Activated CD4-positive, alpha-beta T cell treated with anti-CD3 and anti-CD28 coated beads, Interleukin-2, Interleukin-4, amounts not matched to agents 100 ng/mL and 50 ng/mL, durations not matched to agents 16 hours and 8 hours (primary cell): ENCODE measurements at regions not wholly inside any gene's neighbourhood (a gene's known extent, or its start where the extent isn't known, plus 50 kb on each side); places are given as distances from the start of the nearest gene placed in this dataset.
A peak's percentile ranks its signal among the peaks of the same experiment; 100 is the strongest.
"Not testable (repeated sequence)": the region's sequence is repeated elsewhere in the genome, so short reads cannot be mapped to it uniquely, and the experiment has no call there.

ENCODE experiments used
- DNase-seq: peaks from one replicate; pipeline ENCODE4 v3.0.0-alpha.2; 2020; ENCODE audit warnings: low spot score

DNA sequence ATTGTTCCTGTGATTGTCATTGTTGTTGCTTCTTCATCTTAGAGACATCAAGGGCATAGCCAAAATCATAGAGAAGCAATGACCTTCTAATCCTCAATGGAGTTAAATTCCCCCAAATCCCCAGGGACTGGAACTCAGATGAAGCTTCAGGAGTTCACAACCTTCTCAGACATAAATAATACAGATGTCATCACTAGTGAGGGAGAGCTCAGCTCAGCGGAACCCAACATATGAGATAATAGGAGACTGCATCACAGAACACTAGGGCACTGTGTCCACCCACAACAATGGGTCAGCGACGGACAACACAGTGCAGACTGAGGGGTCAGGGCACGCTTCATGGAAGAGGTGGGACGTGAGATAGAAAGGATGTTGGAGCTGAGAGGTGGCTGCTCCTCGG lies 1290.4 kb upstream of the TMEM132C start:
- DNase-seq = no peak

DNA sequence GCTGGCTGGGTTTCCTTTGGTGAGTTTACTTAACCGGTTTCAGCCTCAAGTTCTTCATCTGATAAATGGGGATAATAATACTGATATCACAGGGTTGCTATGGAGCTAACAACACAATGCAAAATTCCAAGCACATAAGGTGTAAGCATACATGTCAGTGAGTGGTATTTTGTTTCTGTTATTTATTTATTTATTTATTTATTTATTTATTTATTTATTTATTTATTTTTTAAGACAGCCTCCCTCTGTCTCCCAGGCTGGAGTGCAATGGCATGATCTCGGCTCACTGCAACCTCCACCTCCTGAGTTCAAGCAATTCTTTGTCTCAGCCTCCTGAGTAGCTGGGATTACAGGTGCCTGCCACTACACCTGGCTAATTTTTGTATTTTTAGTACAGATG lies 1287.4 kb upstream of the TMEM132C start:
- DNase-seq = not testable (repeated sequence)

DNA sequence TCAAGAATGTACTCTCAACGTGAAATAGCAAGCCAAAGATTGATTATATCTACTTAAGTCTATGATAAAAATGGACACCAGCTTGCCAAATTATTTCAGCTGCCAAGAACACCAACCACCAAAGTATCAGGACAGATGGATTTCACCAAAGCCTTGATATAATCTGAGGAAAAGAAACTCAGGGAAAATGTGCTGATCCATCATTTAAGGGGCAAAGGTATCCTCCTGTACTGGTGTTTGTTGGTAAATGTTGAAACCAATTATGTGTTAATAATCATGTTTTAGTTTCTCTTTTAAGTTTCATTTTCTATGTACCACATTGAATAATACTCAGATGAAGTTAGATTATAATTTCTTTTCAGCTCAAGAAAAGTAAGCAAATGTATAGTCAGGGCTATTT lies 1284.3 kb upstream of the TMEM132C start:
- no peak for DNase-seq

DNA sequence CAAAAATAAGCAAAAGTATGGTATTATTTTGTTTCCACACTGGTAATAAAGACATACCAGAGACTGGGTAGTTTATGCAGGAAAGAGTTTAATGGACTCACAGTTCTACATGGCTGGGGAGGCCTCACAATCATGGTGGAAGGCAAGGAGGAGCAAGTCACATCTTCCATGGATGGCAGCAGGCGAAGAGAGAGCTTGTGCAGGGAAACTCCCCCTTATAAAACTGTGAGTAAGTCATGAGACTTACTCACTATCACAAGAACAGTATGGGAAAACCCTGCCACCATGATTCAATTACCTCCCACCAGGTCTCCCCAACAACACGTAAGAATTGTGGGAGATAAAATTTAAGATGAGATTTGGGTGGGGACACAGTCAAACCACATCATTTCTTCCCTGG lies 1283.2 kb upstream of the TMEM132C start:
- DNase-seq = not testable (repeated sequence)

DNA sequence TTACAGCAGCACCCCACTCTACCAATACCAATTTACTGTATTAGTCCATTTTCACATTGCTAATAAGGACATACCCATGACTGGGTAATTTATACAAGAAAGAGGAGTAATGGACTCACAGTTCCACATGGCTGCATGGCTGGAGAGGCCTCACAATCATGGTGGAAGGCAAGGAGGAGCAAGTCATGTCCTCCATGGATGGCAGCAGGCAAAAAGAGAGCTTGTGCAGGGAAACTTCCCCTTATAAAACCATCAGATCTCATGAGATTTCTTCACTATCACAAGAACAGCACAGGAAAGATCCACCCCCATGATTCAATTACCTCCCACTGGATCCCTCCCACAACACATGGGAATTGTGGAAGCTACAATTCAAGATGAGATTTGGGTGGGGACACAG lies 1281.3 kb upstream of the TMEM132C start:
- DNase-seq = not testable (repeated sequence)

DNA sequence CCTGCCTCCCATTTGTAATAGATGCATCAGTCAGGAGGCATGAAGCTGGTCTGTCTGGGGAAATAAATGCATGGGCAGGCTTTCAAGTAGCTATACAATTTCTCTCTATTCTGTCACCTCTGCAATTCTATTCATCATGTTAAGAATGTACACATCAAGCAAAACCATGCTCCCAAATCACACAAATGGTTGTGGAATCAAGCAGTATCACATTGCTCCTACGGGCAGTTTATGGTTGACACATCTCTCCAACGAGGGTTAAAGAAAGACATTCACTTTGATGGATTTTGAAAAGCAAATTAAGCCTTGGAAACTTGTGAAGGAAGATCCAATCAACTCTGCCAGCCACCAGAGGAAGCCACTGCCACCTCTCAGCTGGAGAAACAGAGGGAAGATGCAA lies 1277.4 kb upstream of the TMEM132C start:
- DNase-seq = no peak

- no peak for DNase-seq
These were observed 1273.1 kb upstream of the TMEM132C start for GRCh38 chr12:126993898-126994297.

GRCh38 chr12:126994599-126994998 lies 1272.4 kb upstream of the TMEM132C start:
- no peak for DNase-seq

- no peak for DNase-seq
These were observed 1268.9 kb upstream of the TMEM132C start for GRCh38 chr12:126998031-126998430.

DNA sequence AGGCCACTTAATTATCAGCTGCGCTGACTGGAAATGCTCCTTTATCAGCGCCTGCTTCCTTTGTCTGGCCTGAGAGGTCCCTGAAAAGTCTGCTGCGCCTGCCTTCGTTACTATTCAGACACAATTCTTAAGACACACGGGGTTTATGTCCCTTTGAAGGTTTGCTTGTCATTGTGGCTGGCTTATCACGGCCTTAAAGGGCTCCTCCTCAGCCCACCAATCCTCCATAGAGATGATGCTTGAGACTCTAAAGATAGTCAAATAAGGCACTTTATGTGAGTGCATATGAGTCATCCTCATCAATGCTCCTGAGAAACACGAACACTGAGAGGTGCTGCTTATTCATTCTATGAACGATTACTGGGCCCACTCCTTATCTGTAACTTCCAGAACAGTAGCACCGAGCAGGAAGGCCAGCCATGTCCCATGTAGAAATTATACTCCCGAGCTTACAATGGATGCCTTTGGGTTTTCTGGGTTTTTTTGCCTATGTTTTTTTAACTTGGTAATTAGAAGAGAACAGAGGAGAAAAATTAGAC lies 1268.2 kb upstream of the TMEM132C start:
- DNase-seq = peak; percentile 6

GRCh38 chr12:126999352-126999751 lies 1267.6 kb upstream of the TMEM132C start:
- DNase-seq = no peak

DNA sequence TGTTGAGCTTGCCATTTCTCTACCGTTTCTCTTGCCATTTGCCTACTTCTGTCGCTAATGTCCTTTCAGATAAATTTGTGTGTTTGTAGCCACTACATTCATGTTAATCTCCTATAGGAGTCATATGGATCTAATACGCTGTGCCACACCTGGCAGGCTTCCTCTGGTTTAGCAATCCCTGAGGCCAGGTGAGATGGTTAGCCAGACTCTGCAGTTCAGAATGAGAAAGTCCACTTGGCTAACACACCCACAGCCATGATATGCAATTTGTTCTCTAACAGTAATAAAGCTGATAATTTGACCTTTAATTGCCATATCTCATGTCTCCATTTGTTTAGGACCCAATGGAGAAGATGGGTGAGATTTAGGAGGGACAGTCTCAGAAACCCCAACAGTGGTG lies 1261.6 kb upstream of the TMEM132C start:
- DNase-seq = no peak

- no peak for DNase-seq
These were observed 1260.0 kb upstream of the TMEM132C start for GRCh38 chr12:127006972-127007371.

GRCh38 chr12:127008755-127009403 lies 1258.1 kb upstream of the TMEM132C start:
- DNase-seq = no peak

GRCh38 chr12:127012109-127012508 lies 1254.9 kb upstream of the TMEM132C start:
- DNase-seq = no peak

- DNase-seq = no peak
These were observed 1253.8 kb upstream of the TMEM132C start for GRCh38 chr12:127013197-127013596.

DNA sequence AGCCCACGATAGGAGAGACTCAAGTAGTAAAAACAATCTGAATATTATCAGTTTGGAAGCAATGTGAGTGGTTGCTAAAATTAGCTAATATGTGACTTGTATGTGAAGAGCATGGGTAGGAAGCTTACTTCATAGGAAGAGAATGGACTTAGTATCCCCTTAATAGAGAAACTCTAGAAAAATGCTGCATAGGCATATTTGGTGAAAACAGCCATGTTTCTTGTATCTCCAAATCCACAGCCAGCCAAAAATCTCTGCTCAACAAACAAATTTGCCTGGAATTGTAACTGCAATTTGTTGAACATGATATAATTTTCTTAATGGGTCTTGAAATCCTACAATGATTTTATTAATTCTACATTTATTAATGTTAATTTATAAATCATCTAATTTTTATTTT lies 1252.9 kb upstream of the TMEM132C start:
- no peak for DNase-seq

GRCh38 chr12:127024791-127025190 lies 1242.2 kb upstream of the TMEM132C start:
- DNase-seq = no peak

DNA sequence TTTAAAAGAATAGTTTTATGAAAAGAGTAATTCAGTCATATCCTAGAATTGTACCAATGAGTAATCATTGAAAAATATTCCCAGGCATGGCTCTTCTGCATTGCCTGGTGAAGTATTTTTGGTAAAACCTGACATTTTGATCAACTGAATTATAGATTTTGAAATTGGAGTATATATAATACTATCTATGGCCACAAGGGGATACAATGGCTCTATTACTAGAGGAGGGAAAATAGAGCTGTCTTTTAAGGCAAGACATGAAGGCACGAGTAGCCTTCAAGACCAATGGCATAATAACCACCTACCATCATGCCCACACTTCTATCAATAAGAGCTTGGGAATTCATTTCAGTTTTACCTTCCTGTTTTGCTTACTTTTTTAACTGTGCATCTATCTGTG lies 1241.4 kb upstream of the TMEM132C start:
- DNase-seq = no peak

GRCh38 chr12:127035011-127035879 lies 1231.7 kb upstream of the TMEM132C start:
- DNase-seq = no peak

- no peak for DNase-seq
These were observed 1228.8 kb upstream of the TMEM132C start for GRCh38 chr12:127038152-127038551.

- no peak for DNase-seq
These were observed 1228.2 kb upstream of the TMEM132C start for GRCh38 chr12:127038761-127039160.

DNA sequence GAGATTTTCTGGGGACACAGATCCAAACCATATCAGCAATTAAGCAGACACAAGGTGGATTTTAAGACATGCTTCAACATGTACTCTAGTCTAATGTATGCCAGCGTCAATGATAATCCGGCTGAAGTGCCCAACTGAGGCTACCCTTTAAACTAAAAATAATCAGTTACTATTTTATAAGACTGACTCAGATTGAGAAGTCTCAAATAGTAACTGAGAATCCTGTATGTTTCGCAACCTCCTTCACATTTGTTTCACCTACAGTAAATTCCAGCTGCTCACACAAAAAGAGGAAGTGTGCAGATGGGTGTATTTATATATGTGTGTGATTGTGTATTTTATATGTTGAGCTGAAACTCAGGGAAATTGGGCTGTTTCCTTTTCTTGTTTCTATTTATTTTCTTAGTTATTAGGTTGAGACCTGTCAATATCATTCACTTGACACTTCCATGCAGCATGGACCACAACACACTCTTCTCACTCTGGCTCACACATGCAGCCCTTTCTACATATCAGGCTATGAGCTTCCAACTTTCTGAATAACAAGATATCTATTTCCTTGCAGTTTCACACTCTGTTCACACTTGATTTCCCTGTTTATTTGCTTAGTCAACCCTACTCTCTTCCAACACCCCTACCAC lies 1224.9 kb upstream of the TMEM132C start:
- no peak for DNase-seq
